PC-9 (cell line): ENCODE measurements at regions not wholly inside any gene's neighbourhood (a gene's known extent, or its start where the extent isn't known, plus 50 kb on each side); places are given as distances from the start of the nearest gene placed in this dataset.

Experiments used
- BruUV-seq: library from RNA; stranded (reverse); fragments of 400-500 nt; replicated peaks from 2 replicates; lab custom pipeline; 2021; lab: Mats Ljungman, UMichigan
- CTCF ChIA-PET: fragments of 300-600 bp; sonication (Branson Sonifier 250); formaldehyde crosslinking; loops from one replicate; lab custom pipeline; 2022; ENCODE audit warnings: antibody characterized with exemption; lab: Charles Lee
- POLR2A ChIA-PET: fragments of 300-600 bp; sonication (Branson Sonifier 250); formaldehyde crosslinking; loops from one replicate; lab custom pipeline; 2022; ENCODE audit warnings: antibody characterized with exemption; ENCODE audit not compliant: unreplicated experiment; lab: Charles Lee
- DNase-seq, 2 experiments: peaks; one replicate each; pipeline versions ENCODE4 v3.0.0 to v3.0.0-alpha.2; 2015 to 2022; ENCODE audit warnings: mixed read lengths in 1 of 2
- H2AFZ ChIP-seq: fragments of 200-600 bp; sonication (generic); 2 replicates; pipeline ENCODE4 v1.8.1; 2017; ENCODE audit warnings: antibody characterized with exemption
- H3F3A ChIP-seq: fragments of 200-600 bp; sonication (generic); 2 replicates; pipeline ENCODE4 v1.8.1; 2017; ENCODE audit warnings: antibody characterized with exemption, mild to moderate bottlenecking, low read depth; ENCODE audit not compliant: insufficient read depth
- H3K27ac ChIP-seq: fragments of 200-600 bp; sonication (generic); 2 replicates; pipeline ENCODE4 v1.6.1; 2016; ENCODE audit warnings: mixed run types
- H3K27me3 ChIP-seq: fragments of 200-600 bp; sonication (generic); 2 replicates; pipeline ENCODE4 v1.6.1; 2016; ENCODE audit warnings: low read depth, mixed run types; ENCODE audit not compliant: insufficient read depth
- H3K36me3 ChIP-seq: fragments of 200-600 bp; sonication (generic); 2 replicates; pipeline ENCODE4 v1.6.1; 2016; ENCODE audit warnings: low read depth, mixed run types
- H3K4me1 ChIP-seq: fragments of 200-600 bp; sonication (generic); replicated peaks from 2 replicates; pipeline ENCODE4 v1.6.1; 2016; ENCODE audit warnings: mixed run types; ENCODE audit not compliant: insufficient read depth
- H3K4me2 ChIP-seq: fragments of 200-600 bp; sonication (generic); 2 replicates; pipeline ENCODE4 v1.6.1; 2017; ENCODE audit warnings: mixed run types
- H3K4me3 ChIP-seq: fragments of 200-600 bp; sonication (generic); 2 replicates; pipeline ENCODE4 v1.6.1; 2016; ENCODE audit warnings: mixed run types
- H3K79me2 ChIP-seq: fragments of 200-600 bp; sonication (generic); 2 replicates; pipeline ENCODE4 v1.6.1; 2017; ENCODE audit warnings: low read depth, mixed run types
- H3K9me2 ChIP-seq: fragments of 200-600 bp; sonication (generic); 2 replicates; pipeline ENCODE4 v1.8.1; 2017; ENCODE audit warnings: mild to moderate bottlenecking; ENCODE audit not compliant: insufficient read depth
- H3K9me3 ChIP-seq: fragments of 200-600 bp; sonication (generic); 2 replicates; pipeline ENCODE4 v1.8.1; 2016; ENCODE audit warnings: low read depth; ENCODE audit not compliant: insufficient read depth
- H4K20me1 ChIP-seq: fragments of 200-600 bp; sonication (generic); 2 replicates; pipeline ENCODE4 v1.8.1; 2017; ENCODE audit not compliant: insufficient read depth
- CTCF ChIP-seq: fragments of 200-600 bp; sonication (generic); conservative IDR thresholded peaks from 2 replicates; pipeline ENCODE4 v1.6.1; 2017; ENCODE audit warnings: mixed run types, antibody characterized with exemption, mild to moderate bottlenecking, moderate library complexity
- EZH2 ChIP-seq: fragments of 200-600 bp; sonication (generic); IDR thresholded peaks from 2 replicates; pipeline ENCODE4 v1.8.0; 2017; ENCODE audit warnings: antibody characterized with exemption, low read depth
- intact Hi-C: fragments of 100-400 bp; cut with micrococcal nuclease; formaldehyde crosslinking; loops from one replicate; pipeline ENCODE4 v1.10.0; 2022; ENCODE audit not compliant: unreplicated experiment

GRCh38 chr3:106518516-106518915, 649.7 kb upstream of the CBLB start:
- TF ChIP-seq EZH2 (no peak), CTCF (no peak)
- H4K20me1 ChIP-seq, result no peaks in the 10 kb centered on the region
- H3F3A ChIP-seq, result no peaks in the 10 kb centered on the region
- BruUV-seq, result no TSS peak
- H3K4me2 ChIP-seq, result no peak overlapping the region
- intact Hi-C loops, result no loop called here
- H3K27me3 ChIP-seq, result no peaks in the 10 kb centered on the region
- no peak overlapping the region for H3K4me3 ChIP-seq
- peaks cover 11% of the 10 kb centered on the region for H3K4me1 ChIP-seq
- POLR2A ChIA-PET, result interaction anchor here (0.6 to 0.8 kb wide), 3 partner anchors 16 to 858 kb away, joined by 3 to 10 read pairs (median 7); no protein-coding TSS in a partner anchor
- H2AFZ ChIP-seq, result no peak overlapping the region
- no peaks in the 10 kb centered on the region for H3K79me2 ChIP-seq
- H3K36me3 ChIP-seq, result no peaks in the 10 kb centered on the region
- H3K27ac ChIP-seq, result no peak overlapping the region
- H3K9me3 ChIP-seq, result no peaks in the 10 kb centered on the region
- DNase-seq, result peak in 1 of 2 experiments; percentile 44
- CTCF ChIA-PET, result no interaction called here
- H3K9me2 ChIP-seq, result peaks cover 3% of the 10 kb centered on the region; the same call in 1 of the 2 replicates

- no TSS peak for BruUV-seq
- H3K27me3 ChIP-seq, result no peaks in the 10 kb centered on the region
- DNase-seq, result no peak
- intact Hi-C loops, result loop anchor here (10.0 kb wide), 1 partner anchor 158 kb away; no protein-coding TSS in a partner anchor
- H3K9me2 ChIP-seq, result no peaks in the 10 kb centered on the region
- no peak for TF ChIP-seq CTCF
- TF ChIP-seq EZH2, result no peak
- ChIA-PET POLR2A (no interaction called here), CTCF (no interaction called here)
- no peak overlapping the region for H3K4me2 ChIP-seq
- no peak overlapping the region for H3K27ac ChIP-seq
- H3K36me3 ChIP-seq, result no peaks in the 10 kb centered on the region
- no peak overlapping the region for H3K4me3 ChIP-seq
- H3K9me3 ChIP-seq, result no peaks in the 10 kb centered on the region
- H2AFZ ChIP-seq, result 0 out of 2 replicates have a peak overlapping the region, but pooled peaks have one; percentile 14
- no peaks in the 10 kb centered on the region for H3K79me2 ChIP-seq
- H4K20me1 ChIP-seq, result no peaks in the 10 kb centered on the region
- no peaks in the 10 kb centered on the region for H3F3A ChIP-seq
- H3K4me1 ChIP-seq, result peaks cover 11% of the 10 kb centered on the region
Observed at GRCh38 chr3:106522397-106522796, 653.6 kb upstream of the CBLB start.

GRCh38 chr3:106528932-106529331, 660.1 kb upstream of the CBLB start:
- Histone ChIP-seq H2AFZ (no peak overlapping the region), H3K27ac (no peak overlapping the region), H3K79me2 (no peaks in the 10 kb centered on the region), H4K20me1 (no peaks in the 10 kb centered on the region), H3K4me2 (no peak overlapping the region), H3K4me1 (no peaks in the 10 kb centered on the region), H3K36me3 (no peaks in the 10 kb centered on the region), H3F3A (no peaks in the 10 kb centered on the region), H3K9me3 (no peaks in the 10 kb centered on the region; the same call in 1 of the 2 replicates), H3K4me3 (no peak overlapping the region), H3K9me2 (no peaks in the 10 kb centered on the region), H3K27me3 (no peaks in the 10 kb centered on the region)
- intact Hi-C loops, result loop anchor here (10.0 kb wide), 1 partner anchor 164 kb away; no protein-coding TSS in a partner anchor
- POLR2A ChIA-PET, result no interaction called here
- no TSS peak for BruUV-seq
- CTCF ChIA-PET, result no interaction called here
- TF ChIP-seq CTCF (no peak), EZH2 (no peak)
- no peak for DNase-seq
